ENCODE measurements at regions not wholly inside any gene's neighbourhood (a gene's known extent, or its start where the extent isn't known, plus 50 kb on each side); places are given as distances from the start of the nearest gene placed in this dataset.

DNA sequence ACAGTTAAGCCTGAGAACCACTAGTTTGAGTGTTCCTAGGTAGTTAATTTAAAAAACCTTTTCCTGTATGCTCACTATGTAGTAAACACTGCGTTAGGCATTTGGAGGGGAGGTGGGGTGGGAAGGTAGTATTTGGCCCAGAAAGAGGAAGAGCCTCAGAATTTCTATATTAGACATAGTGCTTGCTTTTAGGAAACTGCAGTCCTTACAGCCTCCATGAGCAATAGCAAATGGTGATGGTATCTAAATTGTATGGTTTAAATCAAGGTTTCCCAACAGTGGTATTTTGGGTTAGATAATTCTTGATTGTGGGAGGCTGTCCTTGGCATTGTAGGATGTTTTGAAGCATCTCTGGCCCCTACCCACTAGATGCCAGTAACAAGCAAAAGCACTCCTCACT, 61.5 kb upstream of the RIPOR2 start:
- TF ChIP-seq TAF1 (IDR thresholded peaks at IDR 0.05; ENCODE audit: borderline replicate concordance, insufficient read depth, low read length) (no peak), POLR2AphosphoS5 (IDR thresholded peaks at IDR 0.05; ENCODE audit: low read depth, low read length) (no peak)

DNA sequence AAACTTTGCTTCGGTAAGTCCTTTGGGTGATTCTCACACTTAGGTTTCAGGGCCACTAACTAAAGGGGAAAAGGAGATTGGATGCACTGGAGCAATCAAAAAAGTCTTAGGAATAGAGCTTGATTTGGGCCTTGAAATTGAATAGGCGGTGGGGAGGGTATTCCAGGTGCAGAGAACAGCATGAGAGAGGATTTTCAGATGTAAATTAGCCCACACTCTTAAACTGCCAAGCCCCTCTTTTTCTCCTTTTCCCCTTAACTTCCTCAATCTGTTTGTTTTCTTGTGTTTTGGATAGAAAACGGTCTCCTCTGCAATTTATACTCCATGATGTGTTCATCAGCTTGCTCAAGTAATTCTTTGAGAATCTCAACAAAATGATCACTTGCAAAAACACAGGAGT, 62.1 kb upstream of the RIPOR2 start:
- no peak for TF ChIP-seq TAF1 (IDR thresholded peaks at IDR 0.05; ENCODE audit: borderline replicate concordance, insufficient read depth, low read length)
- no peak for TF ChIP-seq SIN3A (IDR thresholded peaks at IDR 0.05; ENCODE audit: borderline replicate concordance, insufficient read depth, low read length)
- no peak for TF ChIP-seq FOXP2 (optimal IDR thresholded peaks at IDR 0.05; ENCODE audit: borderline replicate concordance, extremely low read depth, extremely low read length, insufficient read depth)
- TF ChIP-seq, protein P1, sequence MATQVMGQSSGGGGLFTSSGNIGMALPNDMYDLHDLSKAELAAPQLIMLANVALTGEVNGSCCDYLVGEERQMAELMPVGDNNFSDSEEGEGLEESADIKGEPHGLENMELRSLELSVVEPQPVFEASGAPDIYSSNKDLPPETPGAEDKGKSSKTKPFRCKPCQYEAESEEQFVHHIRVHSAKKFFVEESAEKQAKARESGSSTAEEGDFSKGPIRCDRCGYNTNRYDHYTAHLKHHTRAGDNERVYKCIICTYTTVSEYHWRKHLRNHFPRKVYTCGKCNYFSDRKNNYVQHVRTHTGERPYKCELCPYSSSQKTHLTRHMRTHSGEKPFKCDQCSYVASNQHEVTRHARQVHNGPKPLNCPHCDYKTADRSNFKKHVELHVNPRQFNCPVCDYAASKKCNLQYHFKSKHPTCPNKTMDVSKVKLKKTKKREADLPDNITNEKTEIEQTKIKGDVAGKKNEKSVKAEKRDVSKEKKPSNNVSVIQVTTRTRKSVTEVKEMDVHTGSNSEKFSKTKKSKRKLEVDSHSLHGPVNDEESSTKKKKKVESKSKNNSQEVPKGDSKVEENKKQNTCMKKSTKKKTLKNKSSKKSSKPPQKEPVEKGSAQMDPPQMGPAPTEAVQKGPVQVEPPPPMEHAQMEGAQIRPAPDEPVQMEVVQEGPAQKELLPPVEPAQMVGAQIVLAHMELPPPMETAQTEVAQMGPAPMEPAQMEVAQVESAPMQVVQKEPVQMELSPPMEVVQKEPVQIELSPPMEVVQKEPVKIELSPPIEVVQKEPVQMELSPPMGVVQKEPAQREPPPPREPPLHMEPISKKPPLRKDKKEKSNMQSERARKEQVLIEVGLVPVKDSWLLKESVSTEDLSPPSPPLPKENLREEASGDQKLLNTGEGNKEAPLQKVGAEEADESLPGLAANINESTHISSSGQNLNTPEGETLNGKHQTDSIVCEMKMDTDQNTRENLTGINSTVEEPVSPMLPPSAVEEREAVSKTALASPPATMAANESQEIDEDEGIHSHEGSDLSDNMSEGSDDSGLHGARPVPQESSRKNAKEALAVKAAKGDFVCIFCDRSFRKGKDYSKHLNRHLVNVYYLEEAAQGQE (IDR thresholded peaks at IDR 0.05; ENCODE audit: insufficient read depth in 1 of 2, low read depth in 2 of 2, low read length in 2 of 2), result no peak
- no peak for TF ChIP-seq POLR2AphosphoS5 (IDR thresholded peaks at IDR 0.05; ENCODE audit: low read depth, low read length)

GRCh38 chr6:25002326-25003091, 66.7 kb upstream of the RIPOR2 start:
- TF ChIP-seq POLR2AphosphoS5 (IDR thresholded peaks at IDR 0.05; ENCODE audit: low read depth, low read length) (no peak), TAF1 (IDR thresholded peaks at IDR 0.05; ENCODE audit: borderline replicate concordance, insufficient read depth, low read length) (no peak), FOXP2 (optimal IDR thresholded peaks at IDR 0.05; ENCODE audit: borderline replicate concordance, extremely low read depth, extremely low read length, insufficient read depth) (no peak), SIN3A (IDR thresholded peaks at IDR 0.05; ENCODE audit: borderline replicate concordance, insufficient read depth, low read length) (no peak)
- TF ChIP-seq, protein P1 (IDR thresholded peaks at IDR 0.05; ENCODE audit: insufficient read depth in 1 of 2, low read depth in 2 of 2, low read length in 2 of 2), result no peak

GRCh38 chr6:25004357-25004756, 68.6 kb upstream of the RIPOR2 start:
- no peak for TF ChIP-seq TAF1 (IDR thresholded peaks at IDR 0.05; ENCODE audit: borderline replicate concordance, insufficient read depth, low read length)
- TF ChIP-seq POLR2AphosphoS5 (IDR thresholded peaks at IDR 0.05; ENCODE audit: low read depth, low read length), result no peak
- TF ChIP-seq, protein P1 (IDR thresholded peaks at IDR 0.05; ENCODE audit: insufficient read depth in 1 of 2, low read depth in 2 of 2, low read length in 2 of 2), result no peak
- TF ChIP-seq SIN3A (IDR thresholded peaks at IDR 0.05; ENCODE audit: borderline replicate concordance, insufficient read depth, low read length), result no peak

DNA sequence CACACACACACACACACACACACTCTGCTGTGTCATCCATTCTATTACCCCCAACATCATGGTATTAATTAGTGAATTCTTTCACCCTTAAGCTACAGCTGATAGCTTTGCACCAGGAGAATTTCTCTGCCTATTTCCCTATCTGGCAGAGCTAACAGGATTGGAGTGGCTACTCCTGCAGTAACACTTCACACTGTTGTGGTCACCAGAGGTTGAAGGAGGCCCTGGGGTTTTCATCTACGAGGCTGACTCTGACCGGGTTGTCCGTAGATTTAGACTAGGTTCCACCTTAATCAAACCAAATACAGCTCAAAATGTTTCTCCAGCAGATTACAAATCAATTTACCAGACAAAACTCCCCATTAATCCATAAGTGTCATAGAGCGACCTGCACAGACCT, 69.2 kb upstream of the RIPOR2 start:
- TF ChIP-seq POLR2AphosphoS5 (IDR thresholded peaks at IDR 0.05; ENCODE audit: low read depth, low read length) (no peak), SIN3A (IDR thresholded peaks at IDR 0.05; ENCODE audit: borderline replicate concordance, insufficient read depth, low read length) (no peak), TAF1 (IDR thresholded peaks at IDR 0.05; ENCODE audit: borderline replicate concordance, insufficient read depth, low read length) (no peak), FOXP2 (optimal IDR thresholded peaks at IDR 0.05; ENCODE audit: borderline replicate concordance, extremely low read depth, extremely low read length, insufficient read depth) (no peak)
- TF ChIP-seq, protein P1 (IDR thresholded peaks at IDR 0.05; ENCODE audit: insufficient read depth in 1 of 2, low read depth in 2 of 2, low read length in 2 of 2), result no peak
